Hematopoietic multipotent progenitor cell treated with erythropoietin and hydrocortisone succinate and interleukin-3 and kit ligand, for 6 days (in vitro differentiated cells): ENCODE measurements at regions not wholly inside any gene's neighbourhood (a gene's known extent, or its start where the extent isn't known, plus 50 kb on each side); places are given as distances from the start of the nearest gene placed in this dataset.
"Not testable (repeated sequence)": the region's sequence is repeated elsewhere in the genome, so short reads cannot be mapped to it uniquely, and the experiment has no call there.

ENCODE experiments used
- DNase-seq: peaks from one replicate; pipeline ENCODE4 v3.0.0-alpha.2; 2015

DNA sequence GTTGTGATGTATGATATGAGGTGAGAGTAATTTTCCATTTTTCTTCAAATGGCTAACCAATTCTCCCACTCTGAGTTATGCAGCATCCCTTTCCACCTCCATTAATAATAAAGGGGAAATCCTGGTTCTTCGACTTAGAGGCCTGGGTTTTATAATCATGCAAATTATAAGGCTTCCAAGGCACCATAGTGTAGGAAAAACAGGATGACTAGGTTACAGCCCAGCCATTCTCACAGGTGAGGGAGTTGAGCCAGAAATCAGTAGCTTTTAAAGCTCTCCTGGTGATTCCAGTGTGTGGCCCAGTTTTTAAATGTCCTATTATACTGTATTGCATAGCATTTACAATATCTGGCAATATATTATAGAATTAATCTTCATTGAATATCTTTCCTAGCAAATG, 203.1 kb downstream of the ARHGEF9 start:
- DNase-seq: no peak

GRCh38 chrX:63581398-63581797, 203.6 kb downstream of the ARHGEF9 start:
- no peak for DNase-seq

- no peak for DNase-seq
Observed at GRCh38 chrX:63576533-63576932, 208.5 kb downstream of the ARHGEF9 start.

DNA sequence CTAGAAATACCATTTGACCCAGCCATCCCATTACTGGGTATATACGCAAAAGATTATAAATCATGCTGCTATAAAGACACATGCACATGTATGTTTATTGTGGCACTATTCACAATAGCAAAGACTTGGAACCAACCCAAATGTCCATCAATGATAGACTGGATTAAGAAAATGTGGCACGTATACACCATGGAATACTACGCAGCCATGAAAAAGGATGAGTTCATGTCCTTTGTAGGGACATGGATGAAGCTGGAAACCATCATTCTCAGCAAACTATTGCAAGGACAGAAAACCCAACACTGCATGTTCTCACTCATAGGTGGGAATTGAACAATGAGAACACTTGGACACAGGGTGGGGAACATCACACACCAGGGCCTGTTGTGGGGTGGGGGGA, 209.3 kb downstream of the ARHGEF9 start:
- DNase-seq: not testable (repeated sequence)

DNA sequence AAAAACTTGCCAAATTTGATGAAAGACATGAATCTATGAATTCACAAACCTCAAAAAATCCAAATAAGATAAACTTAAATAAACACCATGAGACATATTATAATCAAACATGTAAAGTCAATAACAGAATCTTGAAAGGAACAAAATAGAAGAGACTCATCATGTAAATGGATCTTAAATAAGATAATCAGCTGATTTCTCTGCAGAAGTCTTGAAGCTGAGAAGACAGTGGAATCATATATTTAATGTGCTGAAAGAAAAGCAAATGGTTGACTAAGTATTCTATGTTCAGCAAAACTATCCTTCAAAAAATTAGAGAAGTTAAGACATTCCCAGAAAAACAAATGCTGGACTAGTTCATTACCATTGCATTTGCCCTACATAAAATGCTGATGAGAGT, 215.7 kb upstream of the SPIN4 start:
- no peak for DNase-seq

GRCh38 chrX:63561425-63561824, 210.3 kb upstream of the SPIN4 start:
- peak; percentile 3 for DNase-seq

GRCh38 chrX:63560601-63561218, 209.6 kb upstream of the SPIN4 start:
- peak; percentile 83 for DNase-seq

- DNase-seq: no peak
Observed at GRCh38 chrX:63551856-63552255, 200.7 kb upstream of the SPIN4 start.

- DNase-seq: no peak
Observed at GRCh38 chrX:63530654-63531053, 179.5 kb upstream of the SPIN4 start.

DNA sequence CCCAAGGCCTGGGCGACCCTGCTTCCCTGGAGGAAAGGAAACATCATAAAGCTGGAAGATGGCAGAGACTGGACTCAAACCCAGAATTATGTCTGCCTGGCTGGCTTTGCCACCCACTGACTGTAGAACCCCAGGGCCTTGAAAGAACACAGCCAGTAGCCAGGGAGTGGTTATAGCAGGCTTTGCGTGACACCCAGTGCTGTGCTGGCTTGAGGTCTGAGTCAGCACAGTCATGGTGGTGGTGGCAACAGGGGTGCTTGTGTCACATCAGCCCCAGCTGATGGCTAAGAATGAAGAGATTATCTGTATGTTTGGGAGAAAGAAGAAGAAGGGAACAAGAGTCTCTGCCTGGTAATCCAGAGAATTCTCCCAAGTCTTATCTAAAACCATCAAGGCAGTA, 178.8 kb upstream of the SPIN4 start:
- DNase-seq: no peak

- no peak for DNase-seq
Observed at GRCh38 chrX:63526863-63527262, 175.7 kb upstream of the SPIN4 start.

DNA sequence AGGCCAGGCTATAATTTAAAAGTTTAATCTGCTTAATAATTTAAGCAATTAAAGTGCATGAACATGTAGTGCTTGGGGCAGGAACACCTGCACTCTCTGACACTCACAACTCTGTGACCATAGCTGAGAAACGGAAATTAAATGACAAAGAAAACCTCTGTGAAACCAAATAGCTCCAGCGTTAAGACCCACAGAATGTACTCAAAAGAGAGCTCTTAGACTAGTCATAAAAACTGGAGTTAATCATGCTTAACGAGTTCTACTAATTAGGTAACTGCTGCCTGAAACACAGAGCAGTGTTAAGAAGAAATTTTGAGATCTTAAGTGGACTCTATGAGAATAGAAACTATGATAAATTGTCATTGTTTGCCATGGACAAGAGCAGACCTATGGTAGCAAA, 174.4 kb upstream of the SPIN4 start:
- no peak for DNase-seq

GRCh38 chrX:63519368-63519767, 168.2 kb upstream of the SPIN4 start:
- not testable (repeated sequence) for DNase-seq

- no peak for DNase-seq
Observed at GRCh38 chrX:63514569-63515080, 163.5 kb upstream of the SPIN4 start.

- no peak for DNase-seq
Observed at GRCh38 chrX:63513825-63514568, 162.9 kb upstream of the SPIN4 start.

DNA sequence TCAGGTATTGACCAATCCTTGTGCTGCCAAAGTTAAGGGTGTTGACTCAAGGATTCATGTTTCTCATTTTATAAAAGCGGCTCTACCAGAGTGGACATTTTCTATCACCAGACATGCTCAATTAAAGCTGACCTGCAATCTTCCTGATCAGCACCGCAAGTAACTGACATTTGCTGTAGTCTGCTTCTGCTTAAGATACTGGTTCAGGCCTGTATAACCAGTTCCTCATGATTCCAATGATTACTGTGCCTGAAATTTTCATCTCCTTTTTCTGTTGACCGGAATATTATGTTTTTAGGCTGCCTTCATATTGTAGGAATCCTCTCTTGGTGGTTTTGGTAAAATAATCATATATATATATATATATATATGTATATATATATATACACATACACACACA, 160.2 kb upstream of the SPIN4 start:
- DNase-seq: no peak

DNA sequence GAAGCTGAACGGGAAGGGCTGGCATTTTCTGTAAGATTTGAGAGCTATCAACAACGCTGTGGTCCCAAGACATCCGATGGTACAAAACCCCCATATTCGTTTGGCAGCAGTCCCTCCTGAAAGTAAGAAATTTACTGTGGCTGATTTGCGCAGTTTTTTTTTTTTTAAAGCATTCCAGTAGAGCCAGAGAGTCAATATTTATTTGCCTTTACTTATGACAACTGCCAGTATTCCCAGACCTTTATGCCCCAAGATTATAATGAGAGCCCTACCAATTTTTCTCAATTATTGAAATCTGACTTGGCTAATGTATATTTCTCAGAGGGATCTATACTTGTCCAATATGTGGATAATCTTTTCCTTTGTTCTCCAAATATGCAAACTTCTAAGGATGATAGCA, 157.5 kb upstream of the SPIN4 start:
- DNase-seq: no peak

DNA sequence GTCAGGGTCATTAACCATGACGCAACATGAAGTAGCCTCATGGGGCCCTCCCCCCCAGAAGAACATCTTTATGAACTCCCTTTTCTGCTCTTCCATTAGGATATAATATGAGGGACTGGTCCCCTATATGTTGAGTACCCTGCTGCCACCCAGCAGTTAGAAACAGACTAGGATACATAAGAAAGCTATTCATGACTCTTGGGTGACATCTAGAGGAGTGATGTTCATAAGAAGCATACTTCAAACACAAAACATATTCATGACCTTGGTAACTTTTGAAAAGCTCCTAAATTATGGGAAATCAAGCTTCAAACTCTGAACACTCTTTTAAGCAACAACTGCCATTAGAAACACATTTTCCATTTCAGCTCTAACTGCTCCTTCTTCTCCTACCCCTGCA, 155.2 kb upstream of the SPIN4 start:
- DNase-seq: peak; percentile 66

DNA sequence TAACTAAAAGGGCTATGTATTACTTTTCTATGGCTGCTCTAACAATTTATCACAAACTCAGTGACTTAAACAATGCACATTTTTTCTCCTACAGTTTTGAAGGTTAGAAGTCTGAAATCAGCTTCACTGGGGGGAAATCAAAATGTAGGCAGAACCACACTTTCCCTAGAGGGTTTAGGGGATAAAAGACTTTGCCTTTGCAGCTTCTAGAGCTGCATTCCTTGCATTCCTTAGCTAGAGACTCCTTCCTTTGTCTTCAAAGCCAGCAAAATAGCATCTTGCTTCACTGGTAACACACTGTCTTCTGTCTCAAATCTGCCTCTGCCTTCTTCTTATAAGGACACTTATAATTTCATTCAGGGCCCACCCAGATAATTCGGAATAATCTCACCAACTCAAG, 152.4 kb upstream of the SPIN4 start:
- DNase-seq: no peak

DNA sequence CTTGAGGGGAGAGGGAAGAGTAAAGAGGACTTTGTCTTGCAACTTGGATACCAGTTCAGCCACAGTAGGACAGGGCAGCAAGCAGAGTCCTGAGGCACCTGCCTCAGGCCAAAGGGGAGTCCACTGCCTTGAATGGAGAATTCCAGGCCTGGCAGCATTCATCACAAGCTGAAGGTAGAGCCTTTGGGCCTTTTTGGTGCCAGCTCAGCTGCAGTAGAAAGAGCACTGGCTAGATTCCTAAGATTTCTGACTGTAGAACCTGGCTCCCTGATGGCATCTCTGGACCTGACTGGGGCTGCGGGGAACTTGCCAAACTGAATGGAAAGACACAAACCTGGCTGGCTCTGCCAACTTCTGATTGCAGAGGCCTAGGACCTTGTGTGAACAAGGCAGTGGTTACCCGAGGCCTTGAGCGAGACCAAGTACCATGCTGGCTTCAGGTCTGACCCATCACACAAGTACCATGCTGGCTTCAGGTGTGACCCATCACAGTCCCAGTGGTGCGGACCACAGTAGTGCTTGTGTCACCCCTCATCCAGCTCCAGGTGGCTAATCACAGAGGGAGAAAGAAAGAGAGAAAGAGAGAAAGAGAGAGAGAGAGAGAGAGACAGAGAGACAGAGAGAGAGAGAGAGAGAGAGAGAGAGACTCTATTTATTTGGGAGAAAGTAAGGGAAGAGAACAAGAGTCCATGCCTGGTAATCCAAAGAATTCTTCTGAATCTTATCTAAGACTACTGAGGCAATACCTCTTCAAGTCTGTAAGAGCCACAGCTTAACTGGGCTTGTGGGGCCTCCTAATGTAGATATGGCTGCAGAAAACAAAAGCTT, 137.6 kb upstream of the SPIN4 start:
- no peak for DNase-seq

- DNase-seq: peak; percentile 2
Observed at GRCh38 chrX:63475200-63475599, 124.1 kb upstream of the SPIN4 start.

GRCh38 chrX:63471004-63471403, 119.9 kb upstream of the SPIN4 start:
- no peak for DNase-seq

GRCh38 chrX:63470506-63470905, 119.4 kb upstream of the SPIN4 start:
- DNase-seq: no peak

- no peak for DNase-seq
Observed at GRCh38 chrX:63466690-63467089, 115.6 kb upstream of the SPIN4 start.
